GM18873 (cell line): ENCODE measurements at regions not wholly inside any gene's neighbourhood (a gene's known extent, or its start where the extent isn't known, plus 50 kb on each side); places are given as distances from the start of the nearest gene placed in this dataset.

ENCODE experiments used
- ATAC-seq: cut with Tn5 transposase; IDR thresholded peaks from one replicate; pipeline ENCODE4 v1.9.1; 2021; ENCODE audit warnings: mild to moderate bottlenecking, moderate library complexity, moderate number of reproducible peaks; ENCODE audit not compliant: unreplicated experiment, low FRiP score

GRCh38 chr1:184141361-184141880 is 89.9 kb downstream of the TSEN15 start:
- ATAC-seq = no peak

DNA sequence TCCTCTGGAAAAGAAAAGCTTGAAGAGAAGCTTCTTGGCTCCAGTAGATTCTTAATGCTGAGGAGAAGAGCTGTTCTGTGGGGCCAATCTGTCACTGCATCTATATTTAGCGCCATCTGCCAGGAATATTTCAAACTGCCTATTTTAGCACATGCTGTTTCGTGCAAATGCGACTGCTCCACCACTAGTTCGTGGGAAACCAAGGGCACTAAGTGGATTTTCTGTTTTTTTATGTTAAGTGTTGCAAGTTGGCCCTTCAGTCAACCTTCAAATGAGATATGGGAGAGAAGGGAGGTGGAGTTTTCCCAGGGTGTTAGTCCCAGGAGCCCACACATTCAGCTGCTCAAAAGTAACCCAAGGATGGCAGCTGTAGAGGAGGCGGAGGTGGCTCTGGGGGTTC is 91.9 kb downstream of the TSEN15 start:
- ATAC-seq = no peak

GRCh38 chr1:184145083-184145482 is 93.6 kb downstream of the TSEN15 start:
- ATAC-seq = no peak

DNA sequence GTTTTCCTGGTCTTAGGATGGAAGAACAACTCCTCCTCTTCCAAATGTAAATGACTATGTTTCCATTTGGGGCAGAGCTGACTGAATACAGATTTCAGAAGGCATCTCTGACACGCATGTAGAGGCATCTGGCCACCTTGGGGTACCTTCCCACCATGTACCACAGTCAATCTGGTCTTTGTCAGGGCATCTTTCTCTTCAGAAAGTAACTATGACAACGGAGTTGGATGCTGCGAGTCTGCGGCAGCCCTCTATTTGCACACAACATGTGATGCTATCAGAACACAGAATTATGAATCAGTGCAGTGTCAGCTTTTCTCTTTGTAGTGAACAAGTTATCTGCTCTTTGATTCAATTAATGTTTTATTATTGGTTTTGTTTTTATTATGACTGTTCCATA is 94.7 kb downstream of the TSEN15 start:
- no peak for ATAC-seq

GRCh38 chr1:184150776-184151531 is 99.4 kb downstream of the TSEN15 start:
- ATAC-seq = no peak

GRCh38 chr1:184152434-184152898 is 100.9 kb downstream of the TSEN15 start:
- ATAC-seq = no peak

GRCh38 chr1:184152974-184153373 is 101.4 kb downstream of the TSEN15 start:
- no peak for ATAC-seq

DNA sequence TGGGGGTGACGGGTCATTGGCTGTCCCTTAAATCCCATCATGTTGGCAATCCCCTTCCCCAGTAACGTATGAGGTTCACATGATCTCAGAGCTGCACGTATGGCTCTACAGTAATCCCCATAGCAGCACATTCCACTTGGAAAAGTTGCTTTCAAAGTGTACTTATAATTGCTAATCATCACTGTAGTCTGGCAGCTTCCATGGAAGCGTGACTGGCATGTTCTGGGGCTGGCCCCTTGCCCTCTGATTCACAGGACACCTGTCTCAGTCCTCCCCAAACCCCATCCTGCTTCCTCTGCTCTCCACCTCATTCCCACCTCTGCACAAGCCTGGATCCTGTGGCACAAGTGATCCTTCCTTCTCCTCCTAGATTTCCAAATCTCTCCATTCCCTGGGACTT is 102.2 kb downstream of the TSEN15 start:
- ATAC-seq = no peak

- no peak for ATAC-seq
Observed at GRCh38 chr1:184156521-184157393, 105.2 kb downstream of the TSEN15 start.

DNA sequence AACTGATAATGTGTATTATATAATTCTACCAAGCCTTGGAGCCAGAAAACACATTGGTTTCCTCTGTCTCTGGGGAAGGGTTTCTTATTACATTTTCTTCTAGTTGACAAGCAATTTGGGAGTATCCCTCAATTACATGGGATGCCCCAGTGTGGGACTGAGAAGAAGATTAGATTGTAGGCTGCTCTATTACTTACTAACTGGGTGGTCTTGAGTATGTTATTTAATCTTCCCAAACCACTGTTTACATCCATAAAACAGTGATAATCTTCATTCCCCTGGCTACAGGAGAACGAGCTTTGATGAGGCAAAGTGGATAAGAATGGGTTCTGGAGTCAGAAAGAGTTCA is 105.8 kb downstream of the TSEN15 start:
- ATAC-seq = no peak

DNA sequence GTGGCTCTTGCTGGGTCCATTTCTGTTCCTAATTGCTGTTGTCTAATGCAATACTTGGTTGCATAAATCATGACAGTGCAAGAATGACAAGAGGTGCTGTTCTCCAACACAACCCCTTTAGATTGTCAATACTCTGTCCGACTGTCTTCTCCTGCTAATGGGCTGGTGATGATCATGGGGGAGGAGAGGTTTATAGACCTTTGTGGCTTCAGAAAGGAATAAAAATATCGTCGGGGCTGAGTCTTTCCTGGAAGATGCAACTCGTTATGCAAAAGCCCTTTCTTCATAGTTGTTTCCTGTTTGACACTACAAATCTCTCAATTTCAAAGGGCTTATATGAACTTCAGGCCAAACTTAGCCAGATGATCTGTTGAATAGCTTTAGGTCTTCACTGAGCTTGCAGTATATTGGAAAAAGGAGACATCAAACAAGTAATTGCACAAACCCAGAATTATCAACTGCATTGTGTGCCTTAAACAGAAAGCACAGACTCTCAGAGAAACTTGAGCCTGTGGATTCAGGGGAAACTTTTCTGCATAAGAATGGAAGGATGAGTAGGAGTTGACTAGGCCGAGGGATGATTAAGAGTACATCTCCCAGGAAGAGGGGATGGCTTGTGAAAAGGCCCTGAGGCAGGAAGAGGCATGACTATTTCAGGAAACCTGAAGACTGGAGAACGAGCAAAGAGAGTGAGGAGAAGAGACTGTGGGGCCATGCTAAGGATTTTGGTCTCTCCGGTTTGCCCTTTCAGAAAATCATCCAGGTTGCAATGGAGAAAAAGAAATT is 107.6 kb downstream of the TSEN15 start:
- ATAC-seq = no peak

DNA sequence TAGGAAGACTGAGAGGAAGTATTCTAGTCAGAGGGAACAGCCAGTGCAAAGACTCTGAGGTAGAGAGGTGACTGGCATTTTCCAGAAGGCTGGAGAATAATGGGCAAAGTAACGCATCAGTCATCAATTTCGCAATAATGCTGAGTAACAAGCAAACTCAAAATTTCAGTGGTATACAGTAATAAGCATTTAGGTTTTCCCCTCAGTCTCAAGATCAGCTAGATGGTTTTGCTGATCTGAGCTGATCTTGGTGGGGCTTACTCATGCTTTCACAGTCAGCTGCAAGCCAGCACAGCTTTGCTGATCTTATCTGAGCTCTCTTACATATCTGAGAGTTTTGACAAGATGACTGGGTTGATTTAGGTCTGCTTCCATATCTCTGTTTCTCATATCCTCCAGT is 108.7 kb downstream of the TSEN15 start:
- ATAC-seq = no peak

GRCh38 chr1:184161071-184161698 is 109.7 kb downstream of the TSEN15 start:
- no peak for ATAC-seq

DNA sequence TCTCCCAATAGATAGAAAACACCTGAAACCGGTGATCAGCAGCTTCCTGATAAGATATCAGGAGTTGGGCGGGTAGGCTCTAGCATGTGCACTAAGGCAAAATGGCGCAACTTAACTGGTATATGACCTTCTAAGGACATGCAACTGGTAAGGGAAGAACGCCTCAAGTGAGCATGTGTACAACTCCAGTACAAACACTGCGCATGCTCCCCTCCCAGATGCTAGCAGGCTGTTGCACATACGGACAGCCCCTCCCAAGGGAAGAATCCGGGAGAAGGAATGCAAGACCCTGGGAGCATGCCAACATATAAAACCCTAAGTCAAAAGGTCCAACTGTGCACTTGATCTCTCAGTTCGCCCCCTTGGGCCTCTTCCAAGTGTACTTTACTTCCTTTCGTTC is 110.8 kb downstream of the TSEN15 start:
- ATAC-seq = no peak

GRCh38 chr1:184163674-184164465 is 112.3 kb downstream of the TSEN15 start:
- peak; percentile 71 for ATAC-seq

DNA sequence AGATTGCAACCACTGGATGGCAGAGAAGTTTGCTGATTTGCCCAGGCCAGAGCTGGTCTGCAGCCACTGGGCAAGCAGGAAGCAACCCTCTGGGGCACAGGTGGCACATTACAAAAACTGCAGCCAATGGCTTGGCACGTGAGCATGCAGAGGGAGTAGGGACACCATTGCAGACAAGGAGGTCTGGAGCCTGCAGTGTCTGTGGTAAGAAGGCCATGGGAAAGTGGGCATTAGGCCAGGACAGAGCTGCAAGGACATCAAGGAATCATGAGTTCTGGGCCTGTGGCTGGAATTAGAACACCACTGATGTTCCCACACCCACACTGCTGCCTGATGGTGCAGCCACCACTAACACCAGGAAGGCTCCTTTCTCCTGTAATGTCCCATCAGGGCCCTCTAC is 113.0 kb downstream of the TSEN15 start:
- ATAC-seq = no peak

DNA sequence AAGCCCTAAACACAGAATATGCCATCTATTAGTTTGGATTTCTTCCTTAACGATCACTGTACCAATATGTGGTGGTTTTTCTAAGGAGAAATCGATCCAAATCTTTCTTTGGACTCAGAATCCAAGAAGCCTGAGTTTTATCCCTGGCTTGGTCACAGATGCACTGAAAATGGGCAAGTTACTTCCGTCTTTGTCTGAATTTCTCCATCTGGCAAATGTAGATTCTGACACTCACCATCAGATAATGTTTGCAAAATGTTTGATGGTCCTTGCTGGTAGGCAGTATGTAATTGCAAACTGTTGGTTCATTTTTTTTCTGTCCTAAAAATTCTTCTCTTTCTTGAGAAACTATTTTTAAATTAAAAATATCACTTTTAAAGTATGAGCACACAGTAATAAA is 115.0 kb downstream of the TSEN15 start:
- no peak for ATAC-seq

GRCh38 chr1:184167352-184167751 is 115.8 kb downstream of the TSEN15 start:
- no peak for ATAC-seq

DNA sequence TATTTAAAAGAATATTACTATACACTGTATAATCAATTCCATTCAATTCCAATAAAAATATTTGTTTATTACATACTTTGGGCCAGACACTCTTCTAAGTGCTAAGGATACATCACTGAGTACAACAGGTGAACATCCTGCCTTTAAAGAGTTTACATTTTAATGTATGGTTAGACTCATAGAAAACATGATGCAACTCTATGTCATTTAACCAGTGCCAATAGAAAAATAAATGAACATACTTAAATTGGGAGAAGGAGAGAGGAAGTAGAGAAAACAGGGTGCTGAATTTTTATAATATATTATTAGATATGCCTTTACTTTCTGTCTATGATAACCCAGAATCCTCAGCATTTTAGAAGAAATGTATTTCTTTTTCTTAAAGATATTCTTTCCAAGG is 119.2 kb downstream of the TSEN15 start:
- no peak for ATAC-seq

- ATAC-seq = no peak
Observed at GRCh38 chr1:184176058-184176457, 124.5 kb downstream of the TSEN15 start.
